OCI-LY3 (cell line): ENCODE measurements at regions not wholly inside any gene's neighbourhood (a gene's known extent, or its start where the extent isn't known, plus 50 kb on each side); places are given as distances from the start of the nearest gene placed in this dataset.
A peak's percentile ranks its signal among the peaks of the same experiment; 100 is the strongest.

Experiments used
- H2AFZ ChIP-seq: fragments of 200-600, 300-600 bp; shearing (Covaris generic); 2 replicates; pipeline ENCODE4 v1.6.0; 2014; ENCODE audit warnings: antibody characterized with exemption, low read depth, low read length
- H3K27ac ChIP-seq: fragments of 200-600, 300-600 bp; sonication (generic); 2 replicates; pipeline ENCODE4 v1.5.1; 2014; ENCODE audit warnings: mild to moderate bottlenecking, low read length, moderate library complexity, mixed read lengths
- H3K27me3 ChIP-seq: fragments of 200-600, 300-600 bp; sonication (generic); 2 replicates; pipeline ENCODE4 v1.6.1; 2014; ENCODE audit warnings: low read depth, low read length, mixed read lengths
- H3K36me3 ChIP-seq: fragments of 200-600, 300-600 bp; sonication (generic); replicated peaks from 2 replicates; pipeline ENCODE3; 2014; ENCODE audit warnings: low read depth, low read length, mixed read lengths
- H3K4me1 ChIP-seq: fragments of 300-600, 200-600 bp; sonication (generic); 2 replicates; pipeline ENCODE4 v1.6.1; 2014; ENCODE audit warnings: low read length, mixed read lengths
- H3K4me2 ChIP-seq: fragments of 200-600, 300-600 bp; sonication (generic); 2 replicates; pipeline ENCODE4 v1.6.1; 2014; ENCODE audit warnings: low read length, mixed read lengths
- H3K4me3 ChIP-seq: fragments of 300-600, 200-600 bp; sonication (generic); 2 replicates; pipeline ENCODE4 v1.5.1; 2014; ENCODE audit warnings: antibody characterized with exemption, mild to moderate bottlenecking, low read length, moderate library complexity
- H3K79me2 ChIP-seq: fragments of 300-600, 200-600 bp; shearing (Covaris generic); 2 replicates; pipeline ENCODE4 v1.6.1; 2014; ENCODE audit warnings: mild to moderate bottlenecking, low read length, mixed read lengths
- H3K9ac ChIP-seq: fragments of 300-600, 200-600 bp; shearing (Covaris generic); 2 replicates; pipeline ENCODE4 v1.6.0; 2014; ENCODE audit warnings: mild to moderate bottlenecking, low read length, moderate library complexity
- H3K9me3 ChIP-seq: fragments of 200-600, 300-600 bp; shearing (Covaris generic); 2 replicates; pipeline ENCODE4 v1.6.1; 2014; ENCODE audit warnings: low read length, mixed read lengths; ENCODE audit not compliant: insufficient read depth
- H4K20me1 ChIP-seq: fragments of 200-600, 300-600 bp; sonication (generic); 2 replicates; pipeline ENCODE4 v1.6.1; 2016; ENCODE audit warnings: low read length, mixed read lengths; ENCODE audit not compliant: insufficient read depth
- EZH2phosphoT487 ChIP-seq: fragments of 200-600 bp; shearing (Covaris generic); IDR thresholded peaks from 2 replicates; pipeline ENCODE4 v1.6.1; 2018; ENCODE audit warnings: antibody characterized with exemption, mixed run types, low read depth
- TF ChIP-seq, protein P1 (sequence below): fragments of 200-600, 300-600 bp; sonication (generic); IDR thresholded peaks from 2 replicates; pipeline ENCODE4 v1.5.1; 2014; ENCODE audit warnings: antibody characterized with exemption, low read length, low read depth

DNA sequence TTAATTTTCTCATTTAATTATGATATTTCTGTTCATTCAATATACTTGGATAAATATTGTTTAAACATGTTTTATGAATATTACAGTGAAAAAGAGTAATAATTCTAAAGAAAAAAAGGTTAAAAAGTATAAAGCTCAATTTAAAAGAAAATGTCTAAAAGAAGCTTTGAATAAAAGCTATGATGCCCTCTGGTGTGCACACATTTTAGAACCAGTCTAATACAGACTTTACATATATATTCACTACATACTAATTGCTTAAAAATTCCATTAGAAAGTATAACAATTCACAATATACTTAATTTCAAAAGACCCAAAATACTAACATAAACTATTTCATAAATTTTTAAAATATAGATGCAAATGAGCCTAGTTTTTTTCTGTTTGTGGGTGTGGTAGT is 909.1 kb upstream of the ROBO1 start:
- Histone ChIP-seq H4K20me1 (no peaks in the 10 kb centered on the region), H3K9ac (no peak overlapping the region), H3K36me3 (no peaks in the 10 kb centered on the region), H3K27me3 (no peaks in the 10 kb centered on the region), H3K4me3 (no peak overlapping the region), H3K4me2 (no peak overlapping the region), H3K9me3 (no peaks in the 10 kb centered on the region), H2AFZ (no peak overlapping the region), H3K79me2 (no peaks in the 10 kb centered on the region), H3K4me1 (peaks cover 12% of the 10 kb centered on the region), H3K27ac (no peak overlapping the region)
- TF ChIP-seq, protein P1, sequence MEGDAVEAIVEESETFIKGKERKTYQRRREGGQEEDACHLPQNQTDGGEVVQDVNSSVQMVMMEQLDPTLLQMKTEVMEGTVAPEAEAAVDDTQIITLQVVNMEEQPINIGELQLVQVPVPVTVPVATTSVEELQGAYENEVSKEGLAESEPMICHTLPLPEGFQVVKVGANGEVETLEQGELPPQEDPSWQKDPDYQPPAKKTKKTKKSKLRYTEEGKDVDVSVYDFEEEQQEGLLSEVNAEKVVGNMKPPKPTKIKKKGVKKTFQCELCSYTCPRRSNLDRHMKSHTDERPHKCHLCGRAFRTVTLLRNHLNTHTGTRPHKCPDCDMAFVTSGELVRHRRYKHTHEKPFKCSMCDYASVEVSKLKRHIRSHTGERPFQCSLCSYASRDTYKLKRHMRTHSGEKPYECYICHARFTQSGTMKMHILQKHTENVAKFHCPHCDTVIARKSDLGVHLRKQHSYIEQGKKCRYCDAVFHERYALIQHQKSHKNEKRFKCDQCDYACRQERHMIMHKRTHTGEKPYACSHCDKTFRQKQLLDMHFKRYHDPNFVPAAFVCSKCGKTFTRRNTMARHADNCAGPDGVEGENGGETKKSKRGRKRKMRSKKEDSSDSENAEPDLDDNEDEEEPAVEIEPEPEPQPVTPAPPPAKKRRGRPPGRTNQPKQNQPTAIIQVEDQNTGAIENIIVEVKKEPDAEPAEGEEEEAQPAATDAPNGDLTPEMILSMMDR, result peak; percentile 49
- TF ChIP-seq EZH2phosphoT487, result no peak

DNA sequence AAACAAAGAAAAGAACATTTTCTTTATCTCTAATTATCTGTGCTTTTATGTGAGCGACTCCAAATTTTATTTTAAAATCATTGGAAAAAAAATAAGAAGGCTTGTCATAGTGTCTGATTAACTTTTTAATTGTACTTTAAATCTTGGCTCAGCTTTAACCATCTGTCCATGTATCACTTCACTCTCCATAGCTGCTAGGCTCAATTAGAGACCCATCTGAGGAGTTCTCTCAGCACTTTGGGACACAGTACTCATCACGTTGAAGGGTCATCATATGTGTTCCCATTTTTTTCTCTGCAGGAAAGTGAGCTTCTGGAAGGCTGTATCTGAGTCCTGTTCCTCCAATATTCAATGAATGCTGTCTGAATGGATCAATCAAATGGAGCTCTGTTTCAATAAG is 908.5 kb upstream of the ROBO1 start:
- TF ChIP-seq, protein P1, result no peak
- no peak for TF ChIP-seq EZH2phosphoT487
- H3K4me3 ChIP-seq, result no peak overlapping the region
- no peaks in the 10 kb centered on the region for H3K27me3 ChIP-seq
- H3K36me3 ChIP-seq, result no peaks in the 10 kb centered on the region
- no peak overlapping the region for H3K4me2 ChIP-seq
- no peak overlapping the region for H3K27ac ChIP-seq
- H4K20me1 ChIP-seq, result no peaks in the 10 kb centered on the region
- H2AFZ ChIP-seq, result no peak overlapping the region
- no peaks in the 10 kb centered on the region for H3K79me2 ChIP-seq
- H3K9ac ChIP-seq, result no peak overlapping the region
- H3K9me3 ChIP-seq, result no peaks in the 10 kb centered on the region
- peaks cover 12% of the 10 kb centered on the region for H3K4me1 ChIP-seq

DNA sequence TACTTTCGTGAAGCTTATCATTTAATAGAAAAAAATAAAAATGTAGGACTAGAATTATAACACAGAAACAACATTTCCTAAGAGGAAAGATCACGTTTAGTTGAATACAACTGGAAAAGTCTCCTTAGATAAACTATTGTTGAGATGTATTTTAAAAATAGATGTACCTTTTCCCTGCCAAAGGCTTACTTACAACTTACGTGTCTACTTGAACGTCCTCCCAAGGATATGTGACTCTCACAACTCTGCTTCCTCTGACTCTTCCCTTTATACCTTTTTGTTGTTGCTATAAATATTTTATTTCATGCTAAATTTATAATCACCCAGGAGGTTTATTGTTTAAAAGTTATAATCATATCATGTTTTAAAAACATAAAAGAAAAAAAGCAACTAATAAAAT is 908.0 kb upstream of the ROBO1 start:
- Histone ChIP-seq H3K4me1 (peaks cover 12% of the 10 kb centered on the region), H2AFZ (no peak overlapping the region), H3K4me3 (no peak overlapping the region), H3K36me3 (no peaks in the 10 kb centered on the region), H3K27me3 (no peaks in the 10 kb centered on the region), H3K4me2 (no peak overlapping the region), H3K9me3 (no peaks in the 10 kb centered on the region), H3K9ac (no peak overlapping the region), H4K20me1 (no peaks in the 10 kb centered on the region), H3K27ac (no peak overlapping the region), H3K79me2 (no peaks in the 10 kb centered on the region)
- TF ChIP-seq EZH2phosphoT487, result no peak
- TF ChIP-seq, protein P1, result no peak

DNA sequence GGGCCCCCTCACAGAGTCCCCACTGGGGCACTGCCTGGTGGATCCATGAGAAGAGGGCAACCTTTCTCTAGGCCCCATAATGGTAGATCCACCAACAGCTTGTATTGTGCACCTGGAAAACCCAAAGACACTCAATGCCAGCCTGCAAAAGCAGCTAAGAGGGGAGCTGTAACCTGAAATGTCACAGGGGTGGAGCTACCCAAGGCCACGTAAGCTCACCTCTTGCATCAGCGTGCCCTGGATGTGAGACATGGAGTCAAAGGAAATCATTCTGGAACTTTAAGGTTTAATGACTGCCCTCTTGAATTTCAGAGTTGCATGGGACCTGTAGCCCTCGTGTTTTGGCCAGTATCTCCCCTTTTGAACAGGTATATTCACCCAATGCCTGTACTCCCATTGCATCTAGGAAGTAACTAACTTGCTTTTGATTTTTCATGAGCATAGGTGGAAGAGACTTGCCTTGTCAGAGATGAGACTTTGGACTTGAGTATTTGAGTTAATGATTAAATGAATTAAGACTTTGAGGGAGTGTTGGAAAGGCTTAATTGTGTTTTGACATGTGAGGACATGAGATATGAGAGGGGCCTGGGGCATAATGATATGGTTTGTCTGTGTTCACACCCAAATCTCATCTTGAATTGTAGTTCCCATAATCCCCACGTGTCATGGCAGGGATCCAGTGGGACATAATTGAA is 900.9 kb upstream of the ROBO1 start:
- H3K9me3 ChIP-seq, result peaks cover 14% of the 10 kb centered on the region
- no peaks in the 10 kb centered on the region for H3K27me3 ChIP-seq
- no peaks in the 10 kb centered on the region for H3K4me1 ChIP-seq
- TF ChIP-seq EZH2phosphoT487, result no peak
- H4K20me1 ChIP-seq, result no peaks in the 10 kb centered on the region
- no peaks in the 10 kb centered on the region for H3K79me2 ChIP-seq
- no peak overlapping the region for H3K4me2 ChIP-seq
- H3K27ac ChIP-seq, result no peak overlapping the region
- no peak overlapping the region for H3K9ac ChIP-seq
- H3K36me3 ChIP-seq, result peaks cover 4% of the 10 kb centered on the region
- H2AFZ ChIP-seq, result no peak overlapping the region
- no peak overlapping the region for H3K4me3 ChIP-seq
